Peyer's patch (tissue), 4 donors: ENCODE measurements at regions not wholly inside any gene's neighbourhood (a gene's known extent, or its start where the extent isn't known, plus 50 kb on each side); places are given as distances from the start of the nearest gene placed in this dataset.

Experiments used
- DNase-seq, 3 donors: peaks; one replicate each; pipeline ENCODE4 v3.0.0-alpha.2; 2017 to 2019
- H3K27ac ChIP-seq, 4 donors: fragments of 200-600 bp; sonication (generic); one replicate each; pipeline ENCODE4 v1.5.1; 2016 to 2019
- H3K27me3 ChIP-seq, 2 donors: fragments of 200-600 bp; sonication (generic); one replicate each; pipeline ENCODE4 v1.5.1; 2019
- H3K36me3 ChIP-seq, 3 donors: fragments of 200-600 bp; sonication (generic); one replicate each; pipeline ENCODE4 v1.5.1; 2016 to 2019
- H3K4me1 ChIP-seq, 4 donors: fragments of 200-600 bp; sonication (generic); one replicate each; pipeline ENCODE4 v1.5.1; 2016 to 2019
- H3K4me3 ChIP-seq, 4 donors: fragments of 200-600 bp; sonication (generic); 1 replicate in 3 of 4; 2 replicates in 1 of 4; pipeline ENCODE4 v1.5.1; 2016 to 2019; ENCODE audit warnings: mild to moderate bottlenecking in 1 of 4
- H3K9me3 ChIP-seq, 4 donors: fragments of 200-600 bp; sonication (generic); one replicate each; pipeline ENCODE4 v1.5.1; 2016 to 2019; ENCODE audit warnings: mild to moderate bottlenecking in 1 of 4
- CTCF ChIP-seq, 6 experiments: fragments of 450-650 bp in 4 of 6; fragments of 200-600 bp in 2 of 6; sonication (generic) in 1 of 6; IDR thresholded peaks; one replicate each; pipeline ENCODE4 v1.5.1; 2017 to 2019; ENCODE audit warnings: antibody characterized with exemption in 6 of 6, mild to moderate bottlenecking in 3 of 6, moderate library complexity in 1 of 6
- POLR2A ChIP-seq, 2 donors: fragments of 450-650 bp; IDR thresholded peaks; one replicate each; pipeline ENCODE4 v1.5.1; 2017; ENCODE audit warnings: antibody characterized with exemption in 2 of 2, mild to moderate bottlenecking in 2 of 2, moderate library complexity in 2 of 2

DNA sequence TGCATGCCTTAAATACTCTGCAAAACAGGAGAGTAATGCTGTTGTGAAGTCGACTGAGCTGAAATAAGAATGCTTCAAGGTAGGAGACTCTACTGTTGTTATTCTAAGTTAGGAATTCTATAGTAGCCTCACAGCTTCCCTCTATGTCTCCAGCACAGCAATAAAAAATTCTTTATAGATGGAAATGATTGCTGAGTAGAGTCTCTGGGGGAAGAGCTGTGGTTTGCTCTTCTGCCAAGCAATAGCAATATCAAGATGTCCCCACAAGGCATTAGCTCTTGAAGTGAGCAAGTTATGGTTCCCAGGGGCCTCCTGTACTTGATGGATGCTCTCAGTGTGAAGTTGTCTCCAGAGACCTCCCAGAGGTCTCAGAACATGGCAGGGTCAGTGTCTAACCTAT lies 880.6 kb upstream of the FRG1 start:
- Histone ChIP-seq H3K36me3 (no peaks in the 10 kb centered on the region), H3K27ac (no peak overlapping the region), H3K4me3 (no peak overlapping the region), H3K27me3 (no peaks in the 10 kb centered on the region), H3K9me3 (peaks cover 0 to 11% (median 0%) of the 10 kb centered on the region in 4 donors), H3K4me1 (no peaks in the 10 kb centered on the region)
- DNase-seq: no peak
- TF ChIP-seq POLR2A (IDR thresholded peaks at IDR 0.05): no peak
- TF ChIP-seq CTCF (IDR thresholded peaks at IDR 0.05): no peak

DNA sequence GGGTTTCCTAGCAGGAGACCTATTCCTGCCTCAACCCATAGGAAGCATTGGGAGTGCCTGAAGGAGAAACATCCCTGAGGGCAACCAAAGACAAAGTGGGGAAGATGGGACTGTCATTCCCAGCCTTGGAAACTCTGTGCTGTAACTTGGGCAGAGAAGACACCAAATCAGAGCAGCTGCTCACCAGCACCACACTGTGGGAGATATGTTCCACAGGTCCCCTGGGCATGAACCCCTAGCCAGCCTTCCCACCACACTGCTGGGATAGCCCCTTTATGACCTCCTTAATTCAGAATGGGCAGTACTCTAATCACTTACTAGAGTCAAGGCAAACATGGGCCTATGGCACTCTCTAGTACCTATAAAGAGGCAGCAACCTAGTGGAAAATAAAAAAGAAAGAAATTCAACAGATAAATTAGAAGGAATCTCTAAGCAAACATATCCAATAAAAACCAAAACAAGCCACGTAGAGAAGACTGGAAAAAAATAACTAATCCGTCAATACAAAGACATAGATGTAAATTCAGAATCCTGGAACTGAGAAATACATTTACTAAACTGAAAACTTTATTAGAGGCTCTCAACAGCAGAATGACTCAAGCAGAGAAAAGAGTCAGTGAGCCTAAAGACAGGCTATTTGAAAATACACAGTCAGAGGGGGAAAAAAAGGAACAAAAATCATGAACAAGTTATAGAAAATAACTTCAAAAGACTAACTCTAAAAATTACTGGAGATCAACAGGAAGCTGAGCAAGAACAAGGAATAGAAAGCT lies 878.4 kb upstream of the FRG1 start:
- Histone ChIP-seq H3K9me3 (peaks cover 0 to 11% (median 0%) of the 10 kb centered on the region in 4 donors), H3K4me3 (no peak overlapping the region), H3K4me1 (no peaks in the 10 kb centered on the region), H3K36me3 (no peaks in the 10 kb centered on the region), H3K27ac (no peak overlapping the region), H3K27me3 (no peaks in the 10 kb centered on the region)
- no peak for DNase-seq
- TF ChIP-seq CTCF (IDR thresholded peaks at IDR 0.05) (no peak), POLR2A (IDR thresholded peaks at IDR 0.05) (no peak)

GRCh38 chr4:189069772-189070171 lies 870.9 kb upstream of the FRG1 start:
- H3K4me1 ChIP-seq: no peaks in the 10 kb centered on the region
- H3K9me3 ChIP-seq: peaks cover 0 to 4% (median 0%) of the 10 kb centered on the region in 4 donors
- no peaks in the 10 kb centered on the region for H3K27me3 ChIP-seq
- no peaks in the 10 kb centered on the region for H3K36me3 ChIP-seq
- no peak overlapping the region for H3K27ac ChIP-seq
- no peak overlapping the region for H3K4me3 ChIP-seq
- TF ChIP-seq CTCF (IDR thresholded peaks at IDR 0.05) (no peak), POLR2A (IDR thresholded peaks at IDR 0.05) (no peak)
- DNase-seq: no peak

DNA sequence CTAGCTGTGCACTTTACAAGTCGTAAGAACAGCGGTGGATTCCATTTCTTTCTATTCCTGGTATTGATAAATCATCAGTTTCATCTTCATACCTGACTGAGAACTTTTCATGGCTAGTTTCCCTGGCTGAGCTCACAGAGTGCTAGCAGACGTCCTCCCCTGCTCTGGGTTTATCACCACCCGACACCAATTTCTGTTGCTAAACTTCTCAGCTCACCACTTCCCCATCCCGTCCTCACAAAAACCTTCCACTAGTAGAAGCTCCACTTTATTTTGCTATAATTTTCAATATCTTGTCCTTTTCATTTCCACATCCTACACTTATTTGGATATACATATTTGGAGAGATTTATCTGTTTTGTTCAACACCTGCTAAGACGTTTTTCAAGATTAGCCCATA lies 869.4 kb upstream of the FRG1 start:
- Histone ChIP-seq H3K4me1 (no peaks in the 10 kb centered on the region), H3K9me3 (peaks cover 0 to 4% (median 0%) of the 10 kb centered on the region in 4 donors), H3K4me3 (no peak overlapping the region), H3K36me3 (no peaks in the 10 kb centered on the region), H3K27ac (no peak overlapping the region), H3K27me3 (no peaks in the 10 kb centered on the region)
- no peak for TF ChIP-seq POLR2A (IDR thresholded peaks at IDR 0.05)
- TF ChIP-seq CTCF (IDR thresholded peaks at IDR 0.05): no peak
- no peak for DNase-seq

DNA sequence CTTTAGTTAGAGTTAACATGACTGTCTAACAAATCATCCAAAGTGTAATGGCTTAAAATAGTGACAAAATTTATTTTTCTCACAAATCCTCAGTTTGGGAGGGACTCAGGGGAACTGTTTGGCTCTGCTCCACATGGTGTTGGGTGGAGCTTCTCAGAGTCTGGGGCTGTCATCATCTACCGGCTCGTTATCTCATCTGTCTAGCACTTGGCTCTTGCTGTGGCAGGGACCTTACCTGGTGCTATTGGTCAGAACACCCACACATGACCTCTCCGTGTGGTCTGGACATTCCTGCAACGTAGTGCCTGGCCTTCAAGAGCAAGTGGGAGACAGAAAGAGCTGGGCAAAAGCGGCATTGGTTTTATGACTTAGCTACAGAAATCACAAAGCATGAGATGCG lies 866.9 kb upstream of the FRG1 start:
- no peaks in the 10 kb centered on the region for H3K36me3 ChIP-seq
- no peaks in the 10 kb centered on the region for H3K9me3 ChIP-seq
- H3K4me1 ChIP-seq: no peaks in the 10 kb centered on the region
- TF ChIP-seq CTCF (IDR thresholded peaks at IDR 0.05) (no peak), POLR2A (IDR thresholded peaks at IDR 0.05) (no peak)
- no peak for DNase-seq
- no peak overlapping the region for H3K4me3 ChIP-seq
- H3K27me3 ChIP-seq: no peaks in the 10 kb centered on the region
- H3K27ac ChIP-seq: no peak overlapping the region
